H1 (cell line): ENCODE measurements at regions not wholly inside any gene's neighbourhood (a gene's known extent, or its start where the extent isn't known, plus 50 kb on each side); places are given as distances from the start of the nearest gene placed in this dataset.

Experiments used
- FOSL1 ChIP-seq: IDR thresholded peaks from 2 replicates; pipeline ENCODE4 v1.6.1; 2011; ENCODE audit warnings: mild to moderate bottlenecking, low read depth, low read length, moderate library complexity; ENCODE audit not compliant: insufficient read depth
- RBBP5 ChIP-seq: IDR thresholded peaks from 2 replicates; pipeline ENCODE4 v1.7.1; 2012; ENCODE audit warnings: low read depth, mild to moderate bottlenecking, inconsistent platforms, low read length, moderate library complexity, borderline replicate concordance

DNA sequence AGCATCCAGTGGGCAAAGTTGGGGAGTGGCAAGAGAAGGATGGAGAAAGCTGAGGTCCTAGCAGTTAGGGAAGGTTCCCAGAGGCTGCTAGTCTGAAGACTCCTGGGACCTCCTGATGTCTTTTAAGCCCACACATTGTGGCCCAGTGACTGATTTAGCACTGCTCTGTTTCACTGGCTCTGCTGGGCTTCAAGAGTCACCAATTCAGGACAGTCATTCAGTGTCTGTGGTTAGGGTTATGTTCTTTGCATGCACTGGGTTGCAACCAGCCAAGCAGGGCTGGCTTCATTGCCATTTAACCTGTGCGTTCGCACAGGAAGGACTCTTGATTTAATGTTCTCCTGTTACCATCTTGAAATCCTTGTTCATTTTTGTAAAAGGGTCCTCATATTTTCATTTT is 199.2 kb downstream of the ICOS start (continued):
- TF ChIP-seq FOSL1 (no peak), RBBP5 (no peak)
